HCT116 (cell line): ENCODE measurements at regions not wholly inside any gene's neighbourhood (a gene's known extent, or its start where the extent isn't known, plus 50 kb on each side); places are given as distances from the start of the nearest gene placed in this dataset.

ENCODE experiments used
- ATAC-seq: fragments of 200-7000 bp; cut with Tn5 transposase; 2 replicates; pipeline ENCODE4 v1.9.1; 2020; ENCODE audit warnings: mild to moderate bottlenecking, moderate library complexity
- BruUV-seq: library from RNA; stranded (reverse); fragments of 400-500 nt; replicated peaks from 2 replicates; lab custom pipeline; 2021; lab: Mats Ljungman, UMichigan
- CTCF ChIA-PET: fragments of 300-600 bp; sonication (Branson Sonifier 250); formaldehyde crosslinking; loops from one replicate; lab custom pipeline; 2021; ENCODE audit warnings: antibody characterized with exemption; lab: Charles Lee
- POLR2A ChIA-PET: fragments of 300-600, 350-600 bp; sonication (Branson Sonifier 250); formaldehyde crosslinking; loops from one replicate; lab custom pipeline; 2021; ENCODE audit warnings: antibody characterized with exemption; lab: Charles Lee
- RAD21 ChIA-PET, 2 experiments: fragments of 300-600 bp; sonication (Branson Sonifier 250); formaldehyde crosslinking; loops; one replicate each; lab custom pipeline; 2023; ENCODE audit warnings: low total read pairs in 2 of 2; ENCODE audit not compliant: uncharacterized antibody in 2 of 2, unreplicated experiment in 2 of 2, low non-redundant PET in 1 of 2; lab: Charles Lee
- DNase-seq: peaks from one replicate; pipeline ENCODE4 v3.0.0-alpha.2; 2010; ENCODE audit warnings: low read depth, low spot score
- H2AFZ ChIP-seq: fragments of 200-600 bp; shearing (Covaris generic), sonication (generic); 2 replicates; pipeline ENCODE4 v1.6.1; 2017; ENCODE audit warnings: low read depth, mixed run types, mixed read lengths, antibody characterized with exemption, low read length; ENCODE audit not compliant: poor library complexity, severe bottlenecking
- H3K27ac ChIP-seq: 2 replicates; pipeline ENCODE4 v1.5.1; 2012; ENCODE audit warnings: low read depth, low read length
- H3K27me3 ChIP-seq: fragments of 200-600 bp; sonication (generic); 2 replicates; pipeline ENCODE4 v1.6.1; 2016; ENCODE audit warnings: mixed run types, low read length, mixed read lengths; ENCODE audit not compliant: insufficient read depth
- H3K36me3 ChIP-seq, 2 experiments: fragments of 200-500 bp in 1 of 2; fragments of 200-600 bp in 1 of 2; sonication (Bioruptor generic) in 1 of 2; sonication (generic) in 1 of 2; 2 replicates each; pipeline versions ENCODE4 v1.5.1 to v1.6.1; 2014 to 2016; ENCODE audit warnings: low read length in 2 of 2, inconsistent platforms in 1 of 2, mixed read lengths in 1 of 2, mixed run types in 1 of 2; ENCODE audit not compliant: insufficient read depth in 2 of 2, control insufficient read depth in 1 of 2
- H3K4me1 ChIP-seq, 2 experiments: fragments of 200-600 bp in 1 of 2; sonication (generic) in 1 of 2; 2 replicates each; pipeline versions ENCODE4 v1.5.1 to v1.6.1; 2012 to 2017; ENCODE audit warnings: low read length in 2 of 2, inconsistent platforms in 1 of 2, mild to moderate bottlenecking in 1 of 2, mixed read lengths in 1 of 2, mixed run types in 1 of 2, moderate library complexity in 1 of 2; ENCODE audit not compliant: insufficient read depth in 2 of 2, control insufficient read depth in 1 of 2
- H3K4me2 ChIP-seq: fragments of 200-600 bp; sonication (generic); 2 replicates; pipeline ENCODE4 v1.6.1; 2017; ENCODE audit warnings: mixed run types, low read length, mixed read lengths
- H3K4me3 ChIP-seq, 2 experiments: fragments of 200-600 bp in 1 of 2; sonication (generic) in 1 of 2; replicated peaks in 1 of 2; 2 replicates each; pipeline ENCODE4 v1.5.1; 2011 to 2016; ENCODE audit warnings: low read length in 2 of 2, control low read depth in 1 of 2, low read depth in 1 of 2, mild to moderate bottlenecking in 1 of 2, mixed read lengths in 1 of 2, mixed run types in 1 of 2
- H3K79me2 ChIP-seq: fragments of 200-600 bp; sonication (generic); 2 replicates; pipeline ENCODE4 v1.6.1; 2017; ENCODE audit warnings: mild to moderate bottlenecking, mixed run types, low read length, moderate library complexity, mixed read lengths; ENCODE audit not compliant: insufficient read depth
- H3K9ac ChIP-seq: fragments of 200-600 bp; sonication (generic); 2 replicates; pipeline ENCODE4 v1.6.1; 2016; ENCODE audit warnings: low read length, mixed read lengths
- H3K9me2 ChIP-seq: fragments of 200-600 bp; sonication (generic), shearing (Covaris generic); 2 replicates; pipeline ENCODE4 v1.6.1; 2017; ENCODE audit warnings: mixed run types, mild to moderate bottlenecking, moderate library complexity; ENCODE audit not compliant: insufficient read depth
- H3K9me3 ChIP-seq, 2 experiments: fragments of 200-500 bp in 1 of 2; fragments of 200-600 bp in 1 of 2; sonication (Bioruptor generic) in 1 of 2; sonication (generic) in 1 of 2; 2 replicates each; pipeline ENCODE4 v1.6.1; 2014 to 2017; ENCODE audit warnings: low read length in 2 of 2, mixed read lengths in 2 of 2, inconsistent platforms in 1 of 2, low read depth in 1 of 2, mild to moderate bottlenecking in 1 of 2, mixed run types in 1 of 2, moderate library complexity in 1 of 2; ENCODE audit not compliant: control insufficient read depth in 1 of 2, insufficient read depth in 1 of 2
- H4K20me1 ChIP-seq: fragments of 200-600 bp; sonication (generic), shearing (Covaris generic); 2 replicates; pipeline ENCODE4 v1.6.1; 2017; ENCODE audit warnings: mixed run types, mild to moderate bottlenecking, moderate library complexity; ENCODE audit not compliant: insufficient read depth
- ATF3 ChIP-seq: IDR thresholded peaks from 2 replicates; pipeline ENCODE4 v1.6.1; 2012
- CBX3 ChIP-seq: IDR thresholded peaks from 2 replicates; pipeline ENCODE4 v1.6.1; 2012; ENCODE audit warnings: low read depth
- CEBPB ChIP-seq: IDR thresholded peaks from 2 replicates; pipeline ENCODE4 v1.6.1; 2012; ENCODE audit warnings: low read depth
- CTCF ChIP-seq, 3 experiments: fragments of 200-600 bp in 1 of 3; sonication (generic) in 1 of 3; IDR thresholded peaks in 2 of 3; conservative IDR thresholded peaks in 1 of 3; 2 replicates each; pipeline ENCODE4 v1.5.1; 2012 to 2017; ENCODE audit warnings: low read depth in 2 of 3, low read length in 2 of 3, antibody characterized with exemption in 1 of 3, borderline replicate concordance in 1 of 3, control low read depth in 1 of 3, mild to moderate bottlenecking in 1 of 3, mixed read lengths in 1 of 3, mixed run types in 1 of 3, moderate library complexity in 1 of 3; ENCODE audit not compliant: insufficient read depth in 1 of 3
- EGR1 ChIP-seq: IDR thresholded peaks from 2 replicates; pipeline ENCODE4 v1.6.1; 2012; ENCODE audit warnings: low read depth
- ELF1 ChIP-seq: IDR thresholded peaks from 2 replicates; pipeline ENCODE4 v1.6.1; 2012; ENCODE audit warnings: low read depth, borderline replicate concordance
- EZH2 ChIP-seq: fragments of 200-600 bp; sonication (generic); IDR thresholded peaks from 2 replicates; pipeline ENCODE4 v1.6.1; 2017; ENCODE audit warnings: antibody characterized with exemption, mixed run types
- EZH2phosphoT487 ChIP-seq: fragments of 200-600 bp; IDR thresholded peaks from 2 replicates; pipeline ENCODE4 v1.6.1; 2018; ENCODE audit warnings: antibody characterized with exemption, borderline replicate concordance
- MAX ChIP-seq: IDR thresholded peaks from 2 replicates; pipeline ENCODE4 v1.6.1; 2012
- POLR2A ChIP-seq: IDR thresholded peaks from 2 replicates; pipeline ENCODE4 v1.7.0; 2011; ENCODE audit warnings: borderline replicate concordance; ENCODE audit not compliant: insufficient read depth, insufficient read length; ENCODE audit errors: extremely low read depth
- RAD21 ChIP-seq: IDR thresholded peaks from 2 replicates; pipeline ENCODE4 v1.6.1; 2012; ENCODE audit warnings: low read depth, mild to moderate bottlenecking
- REST ChIP-seq: IDR thresholded peaks from 2 replicates; pipeline ENCODE4 v1.6.1; 2012; ENCODE audit warnings: low read depth
- SIN3A ChIP-seq: IDR thresholded peaks from 2 replicates; pipeline ENCODE4 v1.6.1; 2012; ENCODE audit warnings: low read depth
- SP1 ChIP-seq: IDR thresholded peaks from 2 replicates; pipeline ENCODE4 v1.6.1; 2012; ENCODE audit warnings: low read depth
- SRF ChIP-seq: IDR thresholded peaks from 2 replicates; pipeline ENCODE4 v1.6.1; 2012; ENCODE audit warnings: low read depth
- TCF7L2 ChIP-seq: IDR thresholded peaks from 2 replicates; pipeline ENCODE4 v1.7.0; 2011; ENCODE audit warnings: borderline replicate concordance, inconsistent platforms; ENCODE audit not compliant: insufficient read depth, insufficient read length; ENCODE audit errors: extremely low read depth
- ZNF274 ChIP-seq: fragments of 200-500 bp; sonication (Bioruptor generic); IDR thresholded peaks from 2 replicates; pipeline ENCODE4 v1.6.1; 2014; ENCODE audit warnings: mild to moderate bottlenecking, low read depth, low read length, inconsistent platforms
- intact Hi-C: fragments of 100-400 bp; cut with micrococcal nuclease; formaldehyde crosslinking; loops from 2 replicates; pipeline ENCODE4 v1.10.0; 2022

GRCh38 chr1:112234710-112235109 is 161.3 kb upstream of the CTTNBP2NL start (continued):
- TF ChIP-seq REST: no peak

- ChIA-PET CTCF (no interaction called here), POLR2A (no interaction called here), RAD21 (no interaction called here)
- no peak overlapping the region for H3K4me3 ChIP-seq
- DNase-seq: no peak
- ATAC-seq: no peak
- H3K36me3 ChIP-seq: no peaks in the 10 kb centered on the region
- no peak overlapping the region for H3K27ac ChIP-seq
- H3K4me2 ChIP-seq: no peak overlapping the region
- peaks cover 20% of the 10 kb centered on the region for H3K27me3 ChIP-seq
- no peak overlapping the region for H2AFZ ChIP-seq
- H3K79me2 ChIP-seq: no peaks in the 10 kb centered on the region
- H4K20me1 ChIP-seq: no peaks in the 10 kb centered on the region
- no peaks in the 10 kb centered on the region for H3K9me3 ChIP-seq
- H3K4me1 ChIP-seq: no peaks in the 10 kb centered on the region
- H3K9ac ChIP-seq: no peak overlapping the region
- no peaks in the 10 kb centered on the region for H3K9me2 ChIP-seq
- no TSS peak for BruUV-seq
- intact Hi-C loops: no loop called here
- no peak for TF ChIP-seq POLR2A
- no peak for TF ChIP-seq CBX3
- TF ChIP-seq EGR1: no peak
- TF ChIP-seq TCF7L2: no peak
- TF ChIP-seq SP1: no peak
- TF ChIP-seq EZH2phosphoT487: no peak
- TF ChIP-seq SRF: no peak
- TF ChIP-seq ELF1: no peak
- TF ChIP-seq EZH2: no peak
- TF ChIP-seq ZNF274: no peak
- TF ChIP-seq RAD21: no peak
- no peak for TF ChIP-seq MAX
- no peak for TF ChIP-seq SIN3A
- TF ChIP-seq CTCF (IDR thresholded peaks at IDR 0.05 in 2 of 3, conservative IDR thresholded peaks at IDR 0.05 in 1 of 3; ENCODE audit: borderline replicate concordance in 1 of 3, insufficient read depth in 1 of 3, low read depth in 2 of 3, low read length in 2 of 3): no peak
- no peak for TF ChIP-seq REST
- TF ChIP-seq CEBPB: no peak
- TF ChIP-seq ATF3: no peak
Measured at GRCh38 chr1:112237983-112238545, 157.9 kb upstream of the CTTNBP2NL start.
